ENCODE measurements at regions not wholly inside any gene's neighbourhood (a gene's known extent, or its start where the extent isn't known, plus 50 kb on each side); places are given as distances from the start of the nearest gene placed in this dataset.

DNA sequence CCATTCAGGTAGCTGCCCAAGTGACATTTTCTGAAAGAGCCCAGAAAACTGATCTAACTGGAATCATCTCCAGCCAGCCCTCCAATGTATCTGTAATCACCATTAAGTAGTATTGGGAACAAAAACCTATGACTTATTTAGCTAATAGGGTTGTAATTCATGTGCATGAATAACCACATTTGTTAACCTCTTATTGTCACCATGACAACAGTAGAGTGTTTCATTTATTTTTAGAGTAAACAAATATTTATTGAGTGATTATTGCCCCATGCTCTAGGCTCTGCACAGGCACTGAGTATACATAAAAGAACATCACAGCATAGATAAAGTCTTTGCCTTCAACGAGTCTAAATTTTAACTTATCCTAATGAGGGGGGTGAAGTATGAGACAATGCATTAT lies 265.4 kb upstream of the UBE2E3 start (continued):
- TF ChIP-seq, protein P1, sequence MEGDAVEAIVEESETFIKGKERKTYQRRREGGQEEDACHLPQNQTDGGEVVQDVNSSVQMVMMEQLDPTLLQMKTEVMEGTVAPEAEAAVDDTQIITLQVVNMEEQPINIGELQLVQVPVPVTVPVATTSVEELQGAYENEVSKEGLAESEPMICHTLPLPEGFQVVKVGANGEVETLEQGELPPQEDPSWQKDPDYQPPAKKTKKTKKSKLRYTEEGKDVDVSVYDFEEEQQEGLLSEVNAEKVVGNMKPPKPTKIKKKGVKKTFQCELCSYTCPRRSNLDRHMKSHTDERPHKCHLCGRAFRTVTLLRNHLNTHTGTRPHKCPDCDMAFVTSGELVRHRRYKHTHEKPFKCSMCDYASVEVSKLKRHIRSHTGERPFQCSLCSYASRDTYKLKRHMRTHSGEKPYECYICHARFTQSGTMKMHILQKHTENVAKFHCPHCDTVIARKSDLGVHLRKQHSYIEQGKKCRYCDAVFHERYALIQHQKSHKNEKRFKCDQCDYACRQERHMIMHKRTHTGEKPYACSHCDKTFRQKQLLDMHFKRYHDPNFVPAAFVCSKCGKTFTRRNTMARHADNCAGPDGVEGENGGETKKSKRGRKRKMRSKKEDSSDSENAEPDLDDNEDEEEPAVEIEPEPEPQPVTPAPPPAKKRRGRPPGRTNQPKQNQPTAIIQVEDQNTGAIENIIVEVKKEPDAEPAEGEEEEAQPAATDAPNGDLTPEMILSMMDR (tag by site-specific recombination; IDR thresholded peaks at IDR 0.05): no peak
- TF ChIP-seq ZFP3 (tag by site-specific recombination; IDR thresholded peaks at IDR 0.05; ENCODE audit: low read depth) (no peak), ZNF843 (tag by site-specific recombination; IDR thresholded peaks at IDR 0.05) (no peak), SETDB1 (IDR thresholded peaks at IDR 0.05; ENCODE audit: insufficient read length, low read length) (no peak), ZNF610 (tag by site-specific recombination; IDR thresholded peaks at IDR 0.05; ENCODE audit: borderline replicate concordance) (no peak), GLI4 (tag by site-specific recombination; IDR thresholded peaks at IDR 0.05) (no peak), ZSCAN16 (tag by site-specific recombination; IDR thresholded peaks at IDR 0.05) (no peak), ZSCAN23 (tag by site-specific recombination; IDR thresholded peaks at IDR 0.05) (no peak)
- TF ChIP-seq, protein P2, sequence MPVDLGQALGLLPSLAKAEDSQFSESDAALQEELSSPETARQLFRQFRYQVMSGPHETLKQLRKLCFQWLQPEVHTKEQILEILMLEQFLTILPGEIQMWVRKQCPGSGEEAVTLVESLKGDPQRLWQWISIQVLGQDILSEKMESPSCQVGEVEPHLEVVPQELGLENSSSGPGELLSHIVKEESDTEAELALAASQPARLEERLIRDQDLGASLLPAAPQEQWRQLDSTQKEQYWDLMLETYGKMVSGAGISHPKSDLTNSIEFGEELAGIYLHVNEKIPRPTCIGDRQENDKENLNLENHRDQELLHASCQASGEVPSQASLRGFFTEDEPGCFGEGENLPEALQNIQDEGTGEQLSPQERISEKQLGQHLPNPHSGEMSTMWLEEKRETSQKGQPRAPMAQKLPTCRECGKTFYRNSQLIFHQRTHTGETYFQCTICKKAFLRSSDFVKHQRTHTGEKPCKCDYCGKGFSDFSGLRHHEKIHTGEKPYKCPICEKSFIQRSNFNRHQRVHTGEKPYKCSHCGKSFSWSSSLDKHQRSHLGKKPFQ (tag by site-specific recombination; IDR thresholded peaks at IDR 0.05): no peak
- TF ChIP-seq, protein P3, sequence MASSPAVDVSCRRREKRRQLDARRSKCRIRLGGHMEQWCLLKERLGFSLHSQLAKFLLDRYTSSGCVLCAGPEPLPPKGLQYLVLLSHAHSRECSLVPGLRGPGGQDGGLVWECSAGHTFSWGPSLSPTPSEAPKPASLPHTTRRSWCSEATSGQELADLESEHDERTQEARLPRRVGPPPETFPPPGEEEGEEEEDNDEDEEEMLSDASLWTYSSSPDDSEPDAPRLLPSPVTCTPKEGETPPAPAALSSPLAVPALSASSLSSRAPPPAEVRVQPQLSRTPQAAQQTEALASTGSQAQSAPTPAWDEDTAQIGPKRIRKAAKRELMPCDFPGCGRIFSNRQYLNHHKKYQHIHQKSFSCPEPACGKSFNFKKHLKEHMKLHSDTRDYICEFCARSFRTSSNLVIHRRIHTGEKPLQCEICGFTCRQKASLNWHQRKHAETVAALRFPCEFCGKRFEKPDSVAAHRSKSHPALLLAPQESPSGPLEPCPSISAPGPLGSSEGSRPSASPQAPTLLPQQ (tag by site-specific recombination; IDR thresholded peaks at IDR 0.05): no peak
- TF ChIP-seq, protein P4, sequence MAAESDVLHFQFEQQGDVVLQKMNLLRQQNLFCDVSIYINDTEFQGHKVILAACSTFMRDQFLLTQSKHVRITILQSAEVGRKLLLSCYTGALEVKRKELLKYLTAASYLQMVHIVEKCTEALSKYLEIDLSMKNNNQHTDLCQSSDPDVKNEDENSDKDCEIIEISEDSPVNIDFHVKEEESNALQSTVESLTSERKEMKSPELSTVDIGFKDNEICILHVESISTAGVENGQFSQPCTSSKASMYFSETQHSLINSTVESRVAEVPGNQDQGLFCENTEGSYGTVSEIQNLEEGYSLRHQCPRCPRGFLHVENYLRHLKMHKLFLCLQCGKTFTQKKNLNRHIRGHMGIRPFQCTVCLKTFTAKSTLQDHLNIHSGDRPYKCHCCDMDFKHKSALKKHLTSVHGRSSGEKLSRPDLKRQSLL (tag by site-specific recombination; IDR thresholded peaks at IDR 0.05): no peak
- TF ChIP-seq, protein P5, sequence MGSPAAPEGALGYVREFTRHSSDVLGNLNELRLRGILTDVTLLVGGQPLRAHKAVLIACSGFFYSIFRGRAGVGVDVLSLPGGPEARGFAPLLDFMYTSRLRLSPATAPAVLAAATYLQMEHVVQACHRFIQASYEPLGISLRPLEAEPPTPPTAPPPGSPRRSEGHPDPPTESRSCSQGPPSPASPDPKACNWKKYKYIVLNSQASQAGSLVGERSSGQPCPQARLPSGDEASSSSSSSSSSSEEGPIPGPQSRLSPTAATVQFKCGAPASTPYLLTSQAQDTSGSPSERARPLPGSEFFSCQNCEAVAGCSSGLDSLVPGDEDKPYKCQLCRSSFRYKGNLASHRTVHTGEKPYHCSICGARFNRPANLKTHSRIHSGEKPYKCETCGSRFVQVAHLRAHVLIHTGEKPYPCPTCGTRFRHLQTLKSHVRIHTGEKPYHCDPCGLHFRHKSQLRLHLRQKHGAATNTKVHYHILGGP (tag by site-specific recombination; IDR thresholded peaks at IDR 0.05): no peak

DNA sequence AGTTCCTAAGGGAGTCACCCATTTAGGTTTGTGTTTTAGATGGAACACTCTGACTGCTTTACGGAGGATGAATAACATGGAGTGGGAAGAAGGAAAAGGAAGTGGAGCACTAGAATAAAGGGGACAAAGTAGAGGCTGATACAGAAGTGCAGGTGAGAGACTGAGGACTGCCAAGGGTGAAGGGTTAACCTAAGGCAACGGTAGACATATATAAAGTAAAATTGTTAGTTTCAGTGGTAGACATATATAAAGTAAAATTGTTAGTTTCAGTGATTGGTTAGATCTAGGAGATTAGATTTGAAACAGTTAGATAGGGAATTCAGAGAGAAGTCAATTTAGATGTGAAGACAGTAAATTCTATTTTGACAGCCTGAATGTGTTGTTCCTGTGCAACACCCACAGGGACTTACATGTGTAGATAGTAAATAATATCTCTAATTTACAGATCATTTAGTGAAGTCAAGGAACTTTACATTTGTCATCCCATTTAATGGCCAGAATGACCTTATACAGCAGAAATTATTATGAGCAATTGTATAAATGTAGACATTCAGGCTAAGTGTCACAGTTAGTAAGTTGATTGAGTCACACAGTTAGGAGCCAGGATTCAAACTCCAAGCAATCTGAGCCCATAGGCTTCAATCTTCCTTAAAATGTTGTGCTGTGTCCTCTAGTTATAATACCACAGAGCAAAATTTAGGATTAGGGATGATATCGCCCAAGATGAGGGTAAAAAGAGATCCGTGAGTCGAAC lies 270.8 kb upstream of the UBE2E3 start:
- ChIA-PET POLR2A (no interaction called here), CTCF (no interaction called here)
- no peak overlapping the region for H3K27ac ChIP-seq (ENCODE audit: extremely low read depth, low read depth, low read length)
- H3K9me3 ChIP-seq (ENCODE audit: control insufficient read depth, insufficient read depth, low read depth, low read length): no peaks in the 10 kb centered on the region
- H3K4me1 ChIP-seq (ENCODE audit: control insufficient read depth, insufficient read depth, low read length): no peaks in the 10 kb centered on the region
- no peaks in the 10 kb centered on the region for H3K36me3 ChIP-seq (ENCODE audit: control insufficient read depth in 2 of 2, insufficient read depth in 1 of 2, low read length in 2 of 2)
- no peak overlapping the region for H3K4me3 ChIP-seq (ENCODE audit: low read depth, low read length)
- TF ChIP-seq EGR2 (tag by site-specific recombination; IDR thresholded peaks at IDR 0.05; ENCODE audit: low read depth): no peak
- TF ChIP-seq, protein P6, sequence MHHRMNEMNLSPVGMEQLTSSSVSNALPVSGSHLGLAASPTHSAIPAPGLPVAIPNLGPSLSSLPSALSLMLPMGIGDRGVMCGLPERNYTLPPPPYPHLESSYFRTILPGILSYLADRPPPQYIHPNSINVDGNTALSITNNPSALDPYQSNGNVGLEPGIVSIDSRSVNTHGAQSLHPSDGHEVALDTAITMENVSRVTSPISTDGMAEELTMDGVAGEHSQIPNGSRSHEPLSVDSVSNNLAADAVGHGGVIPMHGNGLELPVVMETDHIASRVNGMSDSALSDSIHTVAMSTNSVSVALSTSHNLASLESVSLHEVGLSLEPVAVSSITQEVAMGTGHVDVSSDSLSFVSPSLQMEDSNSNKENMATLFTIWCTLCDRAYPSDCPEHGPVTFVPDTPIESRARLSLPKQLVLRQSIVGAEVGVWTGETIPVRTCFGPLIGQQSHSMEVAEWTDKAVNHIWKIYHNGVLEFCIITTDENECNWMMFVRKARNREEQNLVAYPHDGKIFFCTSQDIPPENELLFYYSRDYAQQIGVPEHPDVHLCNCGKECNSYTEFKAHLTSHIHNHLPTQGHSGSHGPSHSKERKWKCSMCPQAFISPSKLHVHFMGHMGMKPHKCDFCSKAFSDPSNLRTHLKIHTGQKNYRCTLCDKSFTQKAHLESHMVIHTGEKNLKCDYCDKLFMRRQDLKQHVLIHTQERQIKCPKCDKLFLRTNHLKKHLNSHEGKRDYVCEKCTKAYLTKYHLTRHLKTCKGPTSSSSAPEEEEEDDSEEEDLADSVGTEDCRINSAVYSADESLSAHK (tag by site-specific recombination; IDR thresholded peaks at IDR 0.05): no peak
- TF ChIP-seq ZNF19 (tag by site-specific recombination; IDR thresholded peaks at IDR 0.05; ENCODE audit: low read depth): no peak
- TF ChIP-seq ZSCAN30 (tag by site-specific recombination; IDR thresholded peaks at IDR 0.05): no peak
- TF ChIP-seq ZNF585B (tag by site-specific recombination; IDR thresholded peaks at IDR 0.05): no peak
- no peak for TF ChIP-seq GLIS2 (tag by site-specific recombination; IDR thresholded peaks at IDR 0.05)
- no peak for TF ChIP-seq ZNF514 (tag by site-specific recombination; IDR thresholded peaks at IDR 0.05)
- TF ChIP-seq ZNF426 (tag by site-specific recombination; IDR thresholded peaks at IDR 0.05): no peak
- no peak for TF ChIP-seq GLIS1 (tag by site-specific recombination; IDR thresholded peaks at IDR 0.05)
- TF ChIP-seq, protein P7, sequence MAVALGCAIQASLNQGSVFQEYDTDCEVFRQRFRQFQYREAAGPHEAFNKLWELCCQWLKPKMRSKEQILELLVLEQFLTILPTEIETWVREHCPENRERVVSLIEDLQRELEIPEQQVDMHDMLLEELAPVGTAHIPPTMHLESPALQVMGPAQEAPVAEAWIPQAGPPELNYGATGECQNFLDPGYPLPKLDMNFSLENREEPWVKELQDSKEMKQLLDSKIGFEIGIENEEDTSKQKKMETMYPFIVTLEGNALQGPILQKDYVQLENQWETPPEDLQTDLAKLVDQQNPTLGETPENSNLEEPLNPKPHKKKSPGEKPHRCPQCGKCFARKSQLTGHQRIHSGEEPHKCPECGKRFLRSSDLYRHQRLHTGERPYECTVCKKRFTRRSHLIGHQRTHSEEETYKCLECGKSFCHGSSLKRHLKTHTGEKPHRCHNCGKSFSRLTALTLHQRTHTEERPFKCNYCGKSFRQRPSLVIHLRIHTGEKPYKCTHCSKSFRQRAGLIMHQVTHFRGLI (tag by site-specific recombination; IDR thresholded peaks at IDR 0.05): no peak
- TF ChIP-seq ZNF302 (tag by site-specific recombination; IDR thresholded peaks at IDR 0.05; ENCODE audit: low read depth): no peak
- TF ChIP-seq SP2 (tag by site-specific recombination; IDR thresholded peaks at IDR 0.05): no peak
- TF ChIP-seq, protein P4 (tag by site-specific recombination; IDR thresholded peaks at IDR 0.05): no peak
